ENCODE measurements at regions not wholly inside any gene's neighbourhood (a gene's known extent, or its start where the extent isn't known, plus 50 kb on each side); places are given as distances from the start of the nearest gene placed in this dataset.

DNA sequence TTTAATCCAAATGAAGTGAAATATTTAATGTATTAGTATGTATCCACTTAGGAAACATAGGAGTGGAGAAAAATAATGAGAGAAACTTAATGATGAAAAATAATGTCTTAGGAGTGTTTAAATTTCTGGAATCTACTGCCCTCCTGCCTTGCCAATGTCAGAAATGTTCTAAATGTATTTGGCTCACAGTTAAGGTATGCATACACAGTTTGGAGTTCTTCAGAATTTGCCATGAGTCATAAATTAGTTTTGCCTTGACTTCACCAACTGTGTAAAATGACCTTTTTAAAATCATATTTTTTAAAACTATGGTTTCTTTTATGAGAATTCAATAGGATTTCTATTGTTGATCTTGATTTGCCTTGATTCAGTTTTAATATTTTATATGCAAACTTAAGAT is 191.7 kb upstream of the HSF2 start:
- ChIA-PET POLR2A (no interaction called here), SMC1A (ENCODE audit: uncharacterized antibody, unreplicated experiment) (no interaction called here), RAD21 (ENCODE audit: unreplicated experiment) (no interaction called here), CTCF (no interaction called here)
- DNase-seq (ENCODE audit: low read depth, low spot score) (no peak), FAIRE-seq (no peak), ATAC-seq (no peak)
- no peaks in the 10 kb centered on the region for H4K20me1 ChIP-seq (ENCODE audit: control insufficient read depth, insufficient read depth)
- no peak overlapping the region for H3K4me2 ChIP-seq (ENCODE audit: control insufficient read depth, insufficient read depth)
- no peaks in the 10 kb centered on the region for H3K9me3 ChIP-seq (replicated peaks; ENCODE audit: control insufficient read depth, insufficient read depth, low read length)
- no peak overlapping the region for H3K4me3 ChIP-seq
- no peaks in the 10 kb centered on the region for H3K4me1 ChIP-seq (ENCODE audit: control insufficient read depth, insufficient read depth, low read length)
- no peaks in the 10 kb centered on the region for H3K36me3 ChIP-seq (ENCODE audit: control insufficient read depth in 2 of 2, insufficient read depth in 2 of 2, low read length in 1 of 2)
- intact Hi-C loops (cut with micrococcal nuclease; ENCODE audit: unreplicated experiment): no loop called here
- H2AFZ ChIP-seq (ENCODE audit: control insufficient read depth, low read depth, low read length): no peak overlapping the region
- TF ChIP-seq CHD2 (IDR thresholded peaks at IDR 0.05; ENCODE audit: borderline replicate concordance, low read depth, low read length) (no peak), ZNF622 (IDR thresholded peaks at IDR 0.05) (no peak), NR2C1 (IDR thresholded peaks at IDR 0.05) (no peak), YY1 (IDR thresholded peaks at IDR 0.05; ENCODE audit: low read depth, low read length) (no peak), SREBF2 (IDR thresholded peaks at IDR 0.05; ENCODE audit: low read length) (no peak), MTA3 (IDR thresholded peaks at IDR 0.05; ENCODE audit: borderline replicate concordance, low read length) (no peak), ZNF274 (IDR thresholded peaks at IDR 0.05; ENCODE audit: insufficient read depth, insufficient read length) (no peak), NRF1 (conservative IDR thresholded peaks at IDR 0.05; ENCODE audit: low read depth, low read length) (no peak), HCFC1 (IDR thresholded peaks at IDR 0.05; ENCODE audit: low read length) (no peak), MYB (IDR thresholded peaks at IDR 0.05; ENCODE audit: borderline replicate concordance, low read depth, low read length) (no peak), SUPT20H (IDR thresholded peaks at IDR 0.05; ENCODE audit: borderline replicate concordance, control insufficient read depth, low read depth, low read length) (no peak), RELA (IDR thresholded peaks at IDR 0.05; ENCODE audit: borderline replicate concordance, partially characterized antibody) (no peak), BCL11A (IDR thresholded peaks at IDR 0.05; ENCODE audit: low read depth, low read length) (no peak)
- TF ChIP-seq, protein P1, sequence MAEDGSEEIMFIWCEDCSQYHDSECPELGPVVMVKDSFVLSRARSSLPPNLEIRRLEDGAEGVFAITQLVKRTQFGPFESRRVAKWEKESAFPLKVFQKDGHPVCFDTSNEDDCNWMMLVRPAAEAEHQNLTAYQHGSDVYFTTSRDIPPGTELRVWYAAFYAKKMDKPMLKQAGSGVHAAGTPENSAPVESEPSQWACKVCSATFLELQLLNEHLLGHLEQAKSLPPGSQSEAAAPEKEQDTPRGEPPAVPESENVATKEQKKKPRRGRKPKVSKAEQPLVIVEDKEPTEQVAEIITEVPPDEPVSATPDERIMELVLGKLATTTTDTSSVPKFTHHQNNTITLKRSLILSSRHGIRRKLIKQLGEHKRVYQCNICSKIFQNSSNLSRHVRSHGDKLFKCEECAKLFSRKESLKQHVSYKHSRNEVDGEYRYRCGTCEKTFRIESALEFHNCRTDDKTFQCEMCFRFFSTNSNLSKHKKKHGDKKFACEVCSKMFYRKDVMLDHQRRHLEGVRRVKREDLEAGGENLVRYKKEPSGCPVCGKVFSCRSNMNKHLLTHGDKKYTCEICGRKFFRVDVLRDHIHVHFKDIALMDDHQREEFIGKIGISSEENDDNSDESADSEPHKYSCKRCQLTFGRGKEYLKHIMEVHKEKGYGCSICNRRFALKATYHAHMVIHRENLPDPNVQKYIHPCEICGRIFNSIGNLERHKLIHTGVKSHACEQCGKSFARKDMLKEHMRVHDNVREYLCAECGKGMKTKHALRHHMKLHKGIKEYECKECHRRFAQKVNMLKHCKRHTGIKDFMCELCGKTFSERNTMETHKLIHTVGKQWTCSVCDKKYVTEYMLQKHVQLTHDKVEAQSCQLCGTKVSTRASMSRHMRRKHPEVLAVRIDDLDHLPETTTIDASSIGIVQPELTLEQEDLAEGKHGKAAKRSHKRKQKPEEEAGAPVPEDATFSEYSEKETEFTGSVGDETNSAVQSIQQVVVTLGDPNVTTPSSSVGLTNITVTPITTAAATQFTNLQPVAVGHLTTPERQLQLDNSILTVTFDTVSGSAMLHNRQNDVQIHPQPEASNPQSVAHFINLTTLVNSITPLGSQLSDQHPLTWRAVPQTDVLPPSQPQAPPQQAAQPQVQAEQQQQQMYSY (CRISPR knock-in tag; IDR thresholded peaks at IDR 0.05): no peak
- TF ChIP-seq, protein P2, sequence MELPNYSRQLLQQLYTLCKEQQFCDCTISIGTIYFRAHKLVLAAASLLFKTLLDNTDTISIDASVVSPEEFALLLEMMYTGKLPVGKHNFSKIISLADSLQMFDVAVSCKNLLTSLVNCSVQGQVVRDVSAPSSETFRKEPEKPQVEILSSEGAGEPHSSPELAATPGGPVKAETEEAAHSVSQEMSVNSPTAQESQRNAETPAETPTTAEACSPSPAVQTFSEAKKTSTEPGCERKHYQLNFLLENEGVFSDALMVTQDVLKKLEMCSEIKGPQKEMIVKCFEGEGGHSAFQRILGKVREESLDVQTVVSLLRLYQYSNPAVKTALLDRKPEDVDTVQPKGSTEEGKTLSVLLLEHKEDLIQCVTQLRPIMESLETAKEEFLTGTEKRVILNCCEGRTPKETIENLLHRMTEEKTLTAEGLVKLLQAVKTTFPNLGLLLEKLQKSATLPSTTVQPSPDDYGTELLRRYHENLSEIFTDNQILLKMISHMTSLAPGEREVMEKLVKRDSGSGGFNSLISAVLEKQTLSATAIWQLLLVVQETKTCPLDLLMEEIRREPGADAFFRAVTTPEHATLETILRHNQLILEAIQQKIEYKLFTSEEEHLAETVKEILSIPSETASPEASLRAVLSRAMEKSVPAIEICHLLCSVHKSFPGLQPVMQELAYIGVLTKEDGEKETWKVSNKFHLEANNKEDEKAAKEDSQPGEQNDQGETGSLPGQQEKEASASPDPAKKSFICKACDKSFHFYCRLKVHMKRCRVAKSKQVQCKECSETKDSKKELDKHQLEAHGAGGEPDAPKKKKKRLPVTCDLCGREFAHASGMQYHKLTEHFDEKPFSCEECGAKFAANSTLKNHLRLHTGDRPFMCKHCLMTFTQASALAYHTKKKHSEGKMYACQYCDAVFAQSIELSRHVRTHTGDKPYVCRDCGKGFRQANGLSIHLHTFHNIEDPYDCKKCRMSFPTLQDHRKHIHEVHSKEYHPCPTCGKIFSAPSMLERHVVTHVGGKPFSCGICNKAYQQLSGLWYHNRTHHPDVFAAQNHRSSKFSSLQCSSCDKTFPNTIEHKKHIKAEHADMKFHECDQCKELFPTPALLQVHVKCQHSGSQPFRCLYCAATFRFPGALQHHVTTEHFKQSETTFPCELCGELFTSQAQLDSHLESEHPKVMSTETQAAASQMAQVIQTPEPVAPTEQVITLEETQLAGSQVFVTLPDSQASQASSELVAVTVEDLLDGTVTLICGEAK (IDR thresholded peaks at IDR 0.05; ENCODE audit: borderline replicate concordance): no peak
- TF ChIP-seq, protein P3, sequence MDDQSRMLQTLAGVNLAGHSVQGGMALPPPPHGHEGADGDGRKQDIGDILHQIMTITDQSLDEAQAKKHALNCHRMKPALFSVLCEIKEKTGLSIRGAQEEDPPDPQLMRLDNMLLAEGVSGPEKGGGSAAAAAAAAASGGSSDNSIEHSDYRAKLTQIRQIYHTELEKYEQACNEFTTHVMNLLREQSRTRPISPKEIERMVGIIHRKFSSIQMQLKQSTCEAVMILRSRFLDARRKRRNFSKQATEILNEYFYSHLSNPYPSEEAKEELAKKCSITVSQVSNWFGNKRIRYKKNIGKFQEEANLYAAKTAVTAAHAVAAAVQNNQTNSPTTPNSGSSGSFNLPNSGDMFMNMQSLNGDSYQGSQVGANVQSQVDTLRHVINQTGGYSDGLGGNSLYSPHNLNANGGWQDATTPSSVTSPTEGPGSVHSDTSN (IDR thresholded peaks at IDR 0.05; ENCODE audit: insufficient replicate concordance, low read depth, low read length): no peak
- BruUV-seq (replicated peaks): no TSS peak
- H3K9ac ChIP-seq (ENCODE audit: control insufficient read depth, insufficient read depth, low read length): no peak overlapping the region
- H3K27ac ChIP-seq (ENCODE audit: control insufficient read depth, insufficient read depth): no peak overlapping the region
- no peaks in the 10 kb centered on the region for H3K79me2 ChIP-seq (ENCODE audit: control insufficient read depth, insufficient read depth, low read length)
- in situ Hi-C loops (cut with MboI): no loop called here
- H3K27me3 ChIP-seq (replicated peaks in 1 of 2; ENCODE audit: control insufficient read depth in 2 of 2, insufficient read depth in 2 of 2, low read length in 1 of 2): no peaks in the 10 kb centered on the region

Data from GM12878 (cell line).